NT2/D1 (cell line): ENCODE measurements at regions not wholly inside any gene's neighbourhood (a gene's known extent, or its start where the extent isn't known, plus 50 kb on each side); places are given as distances from the start of the nearest gene placed in this dataset.

ENCODE experiments used
- SUZ12 ChIP-seq: IDR thresholded peaks from 2 replicates; pipeline ENCODE4 v1.6.1; 2011; ENCODE audit not compliant: insufficient read length, insufficient read depth; ENCODE audit errors: extremely low read depth
- YY1 ChIP-seq: IDR thresholded peaks from 2 replicates; pipeline ENCODE4 v1.6.1; 2011; ENCODE audit not compliant: insufficient read length, insufficient read depth

GRCh38 chr15:37860896-37861295 lies 73.5 kb upstream of the TMCO5A start:
- no peak for TF ChIP-seq SUZ12
- no peak for TF ChIP-seq YY1
